Hematopoietic multipotent progenitor cell treated with erythropoietin and hydrocortisone succinate and interleukin-3 and kit ligand, for 4 days (in vitro differentiated cells): ENCODE measurements at regions not wholly inside any gene's neighbourhood (a gene's known extent, or its start where the extent isn't known, plus 50 kb on each side); places are given as distances from the start of the nearest gene placed in this dataset.

Source experiments
- DNase-seq: peaks from one replicate; pipeline ENCODE4 v3.0.0-alpha.2; 2015

GRCh38 chr6:26294302-26294701 is 70.7 kb upstream of the BTN3A2 start:
- DNase-seq: no peak

- DNase-seq: peak; percentile 82
Measured at GRCh38 chr6:26295691-26296555, 69.1 kb upstream of the BTN3A2 start.

- DNase-seq: no peak
Measured at GRCh38 chr6:26296556-26296856, 68.5 kb upstream of the BTN3A2 start.

GRCh38 chr6:26296857-26297648 is 67.9 kb upstream of the BTN3A2 start:
- DNase-seq: peak; percentile 80

DNA sequence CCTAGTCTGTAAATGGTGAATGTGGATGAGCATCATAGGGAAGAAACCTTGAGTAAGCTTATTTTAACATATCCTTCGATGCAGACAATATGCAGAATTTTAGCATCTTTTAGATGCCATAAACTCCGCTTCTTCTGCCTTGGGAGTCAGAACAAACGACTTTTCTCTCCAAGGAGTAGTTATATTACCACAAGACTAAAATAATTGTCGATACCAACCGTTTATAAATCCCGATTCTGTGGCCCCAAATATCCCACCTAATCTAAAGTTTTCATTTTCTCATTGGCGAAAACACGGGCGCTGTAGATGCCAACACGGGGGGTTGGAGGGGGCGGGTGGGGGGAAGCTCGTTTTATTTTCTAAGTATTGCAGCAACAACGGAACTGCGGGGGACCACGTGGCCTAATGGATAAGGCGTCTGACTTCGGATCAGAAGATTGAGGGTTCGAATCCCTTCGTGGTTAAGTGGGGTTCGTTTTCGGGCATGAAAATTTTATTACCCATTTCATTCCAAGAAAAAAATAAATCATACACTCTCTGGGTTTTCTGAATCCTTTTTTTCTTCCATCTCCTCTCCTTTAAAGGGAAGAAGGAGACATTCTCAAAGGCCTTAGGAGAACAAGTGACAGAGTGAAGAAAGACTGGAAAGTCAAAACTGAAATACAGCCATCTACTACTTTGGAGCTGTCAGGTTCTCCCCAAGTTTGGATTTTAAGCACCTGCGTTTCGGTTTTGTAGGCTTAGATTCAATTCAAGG is 65.5 kb upstream of the BTN3A2 start:
- peak; percentile 60 for DNase-seq

DNA sequence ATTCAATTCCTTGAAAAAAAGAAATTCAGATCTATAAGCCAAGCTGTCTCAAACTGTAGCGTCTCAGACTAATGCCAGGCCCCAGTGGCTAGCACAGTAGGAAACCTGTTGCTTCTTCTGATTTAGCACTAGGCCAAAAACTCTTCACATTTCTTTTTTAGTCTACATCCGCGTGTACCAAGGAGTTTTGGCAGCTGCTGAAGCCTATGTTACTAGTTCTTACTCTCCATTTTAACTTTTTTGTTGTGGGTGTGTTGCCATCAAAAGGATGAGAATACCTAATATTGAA is 65.0 kb upstream of the BTN3A2 start:
- no peak for DNase-seq

GRCh38 chr6:26300359-26300758 is 64.6 kb upstream of the BTN3A2 start:
- no peak for DNase-seq

GRCh38 chr6:26300828-26301227 is 64.2 kb upstream of the BTN3A2 start:
- no peak for DNase-seq

- no peak for DNase-seq
Measured at GRCh38 chr6:26301638-26302037, 63.4 kb upstream of the BTN3A2 start.

DNA sequence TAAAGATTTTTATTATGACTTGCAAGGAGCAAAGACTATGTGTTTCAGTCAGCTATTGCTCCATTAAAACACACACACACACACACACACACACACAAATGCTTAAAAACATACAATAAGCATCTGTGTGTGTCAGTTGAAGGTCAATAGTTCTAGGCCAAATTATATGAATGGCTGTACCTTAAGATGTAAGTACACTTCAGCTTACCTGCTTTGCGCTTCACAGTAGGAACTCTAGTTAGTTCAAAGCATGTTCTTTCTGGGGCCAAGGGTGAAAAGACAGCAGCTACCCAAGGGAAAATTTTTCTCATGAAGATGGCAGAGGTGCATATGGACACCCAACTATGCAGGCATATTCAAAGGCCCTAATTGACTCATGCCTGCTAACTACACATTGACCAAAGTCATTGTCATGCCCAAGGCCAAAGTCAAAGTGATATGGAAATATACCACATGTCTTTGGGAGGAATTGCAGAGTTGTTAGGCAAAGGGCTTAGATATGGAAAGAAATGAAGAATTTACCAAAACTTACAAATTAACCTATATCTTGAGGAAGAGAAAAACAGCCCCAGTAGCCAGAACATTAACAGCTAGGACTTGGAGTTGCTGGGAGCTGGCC is 61.9 kb upstream of the BTN3A2 start:
- DNase-seq: no peak

DNA sequence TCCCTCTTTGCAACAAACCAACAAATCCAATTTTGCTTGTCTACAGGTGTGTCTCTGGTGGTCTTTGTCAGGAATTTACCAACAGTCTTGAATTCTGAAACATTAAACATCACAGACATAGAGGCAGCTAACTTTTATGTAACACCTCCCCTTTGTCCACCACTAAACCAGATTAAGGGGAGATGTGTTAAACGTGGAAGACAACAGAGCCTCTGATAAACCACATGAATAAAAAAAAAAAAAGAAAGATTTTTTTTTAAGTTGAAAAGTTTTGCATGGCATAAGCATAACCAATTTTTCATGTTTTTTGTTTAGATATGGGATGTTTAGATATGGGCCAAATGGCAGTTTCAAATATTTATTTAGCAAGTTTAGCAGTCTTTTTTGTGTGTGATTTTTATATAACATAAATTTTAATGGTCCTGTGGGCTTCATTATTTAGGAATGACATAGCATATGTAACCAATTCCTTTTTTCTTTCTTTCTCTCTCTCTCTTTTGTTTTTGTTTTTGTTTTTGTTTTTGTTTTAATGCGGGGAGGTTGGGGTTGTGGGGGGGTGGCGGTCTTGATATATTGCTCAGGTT is 60.7 kb upstream of the BTN3A2 start:
- DNase-seq: no peak

DNA sequence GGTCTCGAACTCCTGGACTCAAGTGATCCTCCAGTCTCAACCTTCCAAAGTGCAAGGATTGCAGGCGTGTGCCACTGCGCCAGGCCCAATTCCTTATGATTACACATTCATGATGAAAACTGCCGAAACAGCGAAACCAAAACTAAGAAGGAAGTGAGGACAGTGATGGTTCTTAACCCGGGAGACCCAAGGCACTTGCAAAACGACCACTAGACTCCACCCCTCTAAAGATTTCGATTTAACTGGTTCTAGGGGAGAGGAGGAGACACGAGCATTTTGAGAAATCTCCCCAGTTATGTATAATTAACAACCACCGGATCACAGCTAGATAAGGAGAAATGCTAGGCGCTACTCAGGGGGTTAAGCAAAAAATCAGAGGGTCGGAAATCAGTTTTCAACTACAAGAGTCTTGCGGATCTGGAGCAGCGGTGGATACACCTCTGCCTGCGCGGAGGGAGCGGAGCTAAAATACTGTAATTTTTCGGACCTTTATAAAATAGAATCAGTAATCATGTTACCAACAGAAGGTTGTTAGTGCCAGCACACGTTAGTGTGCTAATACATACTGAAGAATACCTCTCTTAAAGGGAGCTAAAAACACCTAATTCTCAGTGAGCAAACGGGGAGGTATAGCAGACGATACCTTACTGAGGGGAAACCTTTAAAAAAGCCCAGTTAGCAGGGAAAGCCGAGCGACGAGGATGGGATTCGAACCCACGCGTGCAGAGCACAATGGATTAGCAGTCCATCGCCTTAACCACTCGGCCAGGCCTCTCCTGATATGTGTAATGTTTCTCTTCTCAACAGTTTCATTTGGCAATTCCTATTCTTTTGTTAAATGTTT is 60.0 kb upstream of the BTN3A2 start:
- DNase-seq: peak; percentile 90

- no peak for DNase-seq
Measured at GRCh38 chr6:26305641-26305969, 59.4 kb upstream of the BTN3A2 start.

- DNase-seq: no peak
Measured at GRCh38 chr6:26306232-26306631, 58.8 kb upstream of the BTN3A2 start.

DNA sequence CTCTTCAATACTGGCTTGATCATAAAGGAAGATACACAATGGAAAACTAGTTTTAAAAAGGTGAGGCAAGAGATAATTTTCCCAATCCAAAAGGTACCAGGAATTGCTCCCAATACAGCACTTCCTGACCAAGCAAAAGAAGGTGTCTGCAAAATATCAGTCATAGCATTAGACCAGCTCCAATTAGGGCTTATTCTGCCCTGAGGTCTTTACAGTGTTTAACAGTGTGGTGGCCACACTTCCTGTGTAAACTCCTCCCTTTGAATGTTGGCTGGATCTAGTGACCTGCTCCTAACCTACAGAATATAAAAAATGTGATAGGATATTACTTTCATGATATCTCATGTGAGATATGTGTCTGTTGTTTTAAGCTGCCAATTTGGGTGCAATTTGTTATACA is 57.1 kb upstream of the BTN3A2 start:
- peak; percentile 60 for DNase-seq

DNA sequence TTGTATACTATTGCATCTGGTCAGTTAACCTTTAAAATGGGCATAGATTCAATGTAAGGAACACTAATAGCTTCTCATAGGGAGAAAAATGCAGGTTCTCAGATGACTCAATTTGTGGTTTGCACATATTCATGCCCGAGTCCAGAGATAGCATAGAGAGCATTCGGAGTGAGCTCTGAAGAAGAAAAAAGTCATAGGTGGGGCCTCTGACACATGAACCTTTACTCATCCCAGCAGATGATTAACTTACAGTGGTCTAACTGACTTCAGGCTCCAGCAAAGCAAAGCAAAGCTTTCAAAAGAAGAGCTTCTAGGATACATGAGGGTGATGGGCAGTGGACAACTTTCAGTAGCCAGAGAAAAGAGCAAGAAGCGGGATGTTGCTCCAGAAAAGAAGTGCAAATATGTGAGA is 55.3 kb upstream of the BTN3A2 start:
- peak; percentile 69 for DNase-seq

GRCh38 chr6:26311012-26311384 is 54.0 kb upstream of the BTN3A2 start:
- peak; percentile 81 for DNase-seq

GRCh38 chr6:26311385-26312095 is 53.5 kb upstream of the BTN3A2 start:
- DNase-seq: peak; percentile 89

DNA sequence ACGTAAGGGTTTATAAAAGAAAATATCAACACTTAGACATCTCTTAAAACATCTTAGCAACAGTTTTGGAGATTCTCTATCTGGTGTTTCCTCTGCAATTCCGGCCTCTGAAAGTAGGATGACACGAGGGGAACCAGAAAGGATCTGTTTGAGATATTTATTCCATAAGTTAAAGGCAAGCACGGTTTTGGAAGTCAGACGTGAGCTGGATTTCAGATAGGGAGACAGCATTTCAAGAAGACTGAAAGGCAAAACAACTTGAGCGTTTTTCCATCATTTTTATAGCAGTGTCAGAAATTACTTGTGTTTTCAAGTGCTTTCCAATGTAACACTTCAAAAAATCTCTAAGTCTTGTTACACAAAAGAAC is 52.9 kb upstream of the BTN3A2 start:
- DNase-seq: peak; percentile 37

DNA sequence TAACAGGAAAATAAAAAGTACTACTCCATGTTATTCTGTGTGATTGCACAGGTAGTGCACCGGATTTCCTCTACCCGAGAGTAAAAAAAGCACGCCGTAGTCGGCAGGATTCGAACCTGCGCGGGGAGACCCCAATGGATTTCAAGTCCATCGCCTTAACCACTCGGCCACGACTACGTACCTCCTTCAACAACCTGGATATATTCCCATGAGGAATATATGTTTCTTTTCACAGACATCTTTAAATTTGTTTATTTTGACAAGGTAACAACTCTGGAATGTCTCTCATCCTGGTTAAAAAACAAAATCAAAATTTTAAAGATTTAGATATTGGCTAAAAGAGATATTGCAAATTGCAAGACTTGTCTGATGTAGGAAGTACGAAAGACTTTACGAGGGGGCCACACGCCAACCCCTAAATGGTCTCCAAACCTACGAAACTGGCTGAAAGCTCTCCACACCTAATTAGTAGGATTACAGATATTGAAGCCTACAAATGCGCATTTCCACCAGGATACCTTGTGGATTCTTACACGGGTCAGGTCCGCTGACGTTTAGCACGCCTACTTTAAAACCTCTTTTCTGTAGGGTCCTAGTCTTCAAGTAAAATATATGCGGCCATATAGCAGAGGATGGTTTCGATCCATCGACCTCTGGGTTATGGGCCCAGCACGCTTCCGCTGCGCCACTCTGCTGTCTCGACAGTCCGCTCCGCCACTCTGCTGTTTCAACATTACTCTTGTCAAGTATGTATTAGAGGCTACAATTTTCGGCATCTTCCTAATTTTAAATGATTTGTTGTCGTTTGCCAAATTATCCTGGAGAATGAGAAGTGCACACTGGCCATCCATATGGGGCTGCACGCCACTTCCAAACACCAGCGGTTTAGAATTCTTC is 52.2 kb upstream of the BTN3A2 start:
- DNase-seq: peak; percentile 94
